NCI-H1105 (cell line): ENCODE measurements at regions not wholly inside any gene's neighbourhood (a gene's known extent, or its start where the extent isn't known, plus 50 kb on each side); places are given as distances from the start of the nearest gene placed in this dataset.

ENCODE experiments used
- DNase-seq: peaks from one replicate; lab custom pipeline; 2025; lab: John Stamatoyannopoulos, UW

- DNase-seq = no peak
Measured at GRCh38 chr6:163835439-163836171, 421.1 kb downstream of the QKI start.

GRCh38 chr6:163834226-163834970 is 419.9 kb downstream of the QKI start:
- no peak for DNase-seq

GRCh38 chr6:163831736-163832135 is 417.2 kb downstream of the QKI start:
- DNase-seq = no peak

GRCh38 chr6:163830641-163831040 is 416.1 kb downstream of the QKI start:
- no peak for DNase-seq

- no peak for DNase-seq
Measured at GRCh38 chr6:163828038-163828795, 413.7 kb downstream of the QKI start.

- no peak for DNase-seq
Measured at GRCh38 chr6:163827143-163827542, 412.6 kb downstream of the QKI start.

GRCh38 chr6:163826629-163827028 is 412.1 kb downstream of the QKI start:
- no peak for DNase-seq

- no peak for DNase-seq
Measured at GRCh38 chr6:163825033-163825432, 410.5 kb downstream of the QKI start.

GRCh38 chr6:163823577-163823976 is 409.1 kb downstream of the QKI start:
- no peak for DNase-seq

GRCh38 chr6:163820745-163821458 is 406.4 kb downstream of the QKI start:
- DNase-seq = no peak

GRCh38 chr6:163820171-163820570 is 405.7 kb downstream of the QKI start:
- no peak for DNase-seq

GRCh38 chr6:163818719-163819118 is 404.2 kb downstream of the QKI start:
- DNase-seq = no peak

- DNase-seq = no peak
Measured at GRCh38 chr6:163816441-163816840, 401.9 kb downstream of the QKI start.

- no peak for DNase-seq
Measured at GRCh38 chr6:163815796-163816195, 401.3 kb downstream of the QKI start.

GRCh38 chr6:163814494-163815364 is 400.2 kb downstream of the QKI start:
- DNase-seq = no peak

- no peak for DNase-seq
Measured at GRCh38 chr6:163813979-163814493, 399.5 kb downstream of the QKI start.

GRCh38 chr6:163811317-163811716 is 396.8 kb downstream of the QKI start:
- no peak for DNase-seq

GRCh38 chr6:163809364-163809763 is 394.8 kb downstream of the QKI start:
- no peak for DNase-seq

GRCh38 chr6:163808871-163809270 is 394.4 kb downstream of the QKI start:
- no peak for DNase-seq

GRCh38 chr6:163808231-163808630 is 393.7 kb downstream of the QKI start:
- DNase-seq = no peak
